Fibroblast of lung (primary cell): ENCODE measurements at regions not wholly inside any gene's neighbourhood (a gene's known extent, or its start where the extent isn't known, plus 50 kb on each side); places are given as distances from the start of the nearest gene placed in this dataset.

Source experiments
- CTCF ChIP-seq, 2 donors: IDR thresholded peaks in 1 of 2; conservative IDR thresholded peaks in 1 of 2; 1 replicate in 1 of 2; 2 replicates in 1 of 2; pipeline ENCODE4 v1.5.1; 2011 to 2012; ENCODE audit warnings: low read length in 2 of 2, control low read depth in 1 of 2, inconsistent platforms in 1 of 2, low read depth in 1 of 2, mild to moderate bottlenecking in 1 of 2
- EZH2 ChIP-seq: IDR thresholded peaks from 2 replicates; pipeline ENCODE4 v1.5.1; 2012; ENCODE audit warnings: low read length, control low read depth, mild to moderate bottlenecking; ENCODE audit errors: missing control alignments

DNA sequence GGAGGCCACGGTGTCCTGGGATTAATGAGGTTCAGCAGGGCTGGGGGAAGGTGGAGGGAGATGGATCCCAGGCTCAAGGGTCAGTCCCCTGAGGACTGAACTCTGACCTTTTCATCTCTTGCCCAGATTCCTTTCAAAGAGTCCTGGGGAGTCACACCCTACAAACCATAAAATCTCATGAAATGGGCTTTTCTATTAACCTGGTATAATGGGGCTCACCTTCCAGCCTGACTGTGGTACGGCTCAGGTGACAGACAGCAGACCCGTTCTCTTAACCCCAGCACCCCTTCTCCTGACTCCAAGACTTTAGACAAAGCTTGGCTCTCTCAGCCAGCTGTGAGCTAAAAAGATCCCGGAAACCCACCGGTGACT lies 268.2 kb downstream of the ADGRD1 start:
- TF ChIP-seq CTCF (conservative IDR thresholded peaks at IDR 0.05 in 1 of 2, IDR thresholded peaks at IDR 0.05 in 1 of 2; ENCODE audit: low read depth in 1 of 2, low read length in 2 of 2) (no peak), EZH2 (no peak)
